Left lung (tissue), 4 donors: ENCODE measurements at regions not wholly inside any gene's neighbourhood (a gene's known extent, or its start where the extent isn't known, plus 50 kb on each side); places are given as distances from the start of the nearest gene placed in this dataset.
A peak's percentile ranks its signal among the peaks of the same experiment; 100 is the strongest.

ENCODE experiments used
- ATAC-seq: fragments of 200-7000 bp; cut with Tn5 transposase; one replicate; pipeline ENCODE4 v1.9.1; 2020; ENCODE audit warnings: moderate library complexity
- DNase-seq, 4 donors: peaks; one replicate each; pipeline ENCODE4 v3.0.0-alpha.2; 2013 to 2020
- H3K27ac ChIP-seq, 2 donors: fragments of 200-600 bp; sonication (generic) in 1 of 2; one replicate each; pipeline versions ENCODE4 v1.5.0 to v1.8.0; 2020 to 2021
- H3K27me3 ChIP-seq, 2 donors: fragments of 200-600 bp; sonication (generic) in 1 of 2; one replicate each; pipeline versions ENCODE4 v1.5.0 to v1.8.0; 2020 to 2021
- H3K36me3 ChIP-seq, 2 donors: fragments of 200-600 bp; sonication (generic) in 1 of 2; one replicate each; pipeline versions ENCODE4 v1.5.0 to v1.8.0; 2020 to 2021
- H3K4me1 ChIP-seq, 2 donors: fragments of 200-600 bp; one replicate each; pipeline ENCODE4 v1.8.0; 2021
- H3K4me3 ChIP-seq, 2 donors: fragments of 200-600 bp; sonication (generic) in 1 of 2; one replicate each; pipeline versions ENCODE4 v1.5.0 to v1.8.0; 2020 to 2021; ENCODE audit warnings: mild to moderate bottlenecking in 1 of 2
- H3K9me3 ChIP-seq, 2 donors: fragments of 200-600 bp; sonication (generic) in 1 of 2; one replicate each; pipeline versions ENCODE4 v1.5.0 to v1.8.0; 2020 to 2021
- intact Hi-C, 2 donors: fragments of 100-400 bp; cut with DNase I; formaldehyde crosslinking; loops; one replicate each; pipeline versions ENCODE4 v1.11.2 to v1.14.2; 2022
- TF ChIP-seq, protein P1 (sequence below), 2 donors: fragments of 200-600 bp; sonication (generic) in 1 of 2; IDR thresholded peaks; one replicate each; pipeline versions ENCODE4 v1.5.0 to v1.8.0; 2021; ENCODE audit warnings: antibody characterized with exemption in 2 of 2
- donor health status: DM: no; HTN: yes; CAD: no.
- donor health status: DM: no; HTN: no; CAD: no.

DNA sequence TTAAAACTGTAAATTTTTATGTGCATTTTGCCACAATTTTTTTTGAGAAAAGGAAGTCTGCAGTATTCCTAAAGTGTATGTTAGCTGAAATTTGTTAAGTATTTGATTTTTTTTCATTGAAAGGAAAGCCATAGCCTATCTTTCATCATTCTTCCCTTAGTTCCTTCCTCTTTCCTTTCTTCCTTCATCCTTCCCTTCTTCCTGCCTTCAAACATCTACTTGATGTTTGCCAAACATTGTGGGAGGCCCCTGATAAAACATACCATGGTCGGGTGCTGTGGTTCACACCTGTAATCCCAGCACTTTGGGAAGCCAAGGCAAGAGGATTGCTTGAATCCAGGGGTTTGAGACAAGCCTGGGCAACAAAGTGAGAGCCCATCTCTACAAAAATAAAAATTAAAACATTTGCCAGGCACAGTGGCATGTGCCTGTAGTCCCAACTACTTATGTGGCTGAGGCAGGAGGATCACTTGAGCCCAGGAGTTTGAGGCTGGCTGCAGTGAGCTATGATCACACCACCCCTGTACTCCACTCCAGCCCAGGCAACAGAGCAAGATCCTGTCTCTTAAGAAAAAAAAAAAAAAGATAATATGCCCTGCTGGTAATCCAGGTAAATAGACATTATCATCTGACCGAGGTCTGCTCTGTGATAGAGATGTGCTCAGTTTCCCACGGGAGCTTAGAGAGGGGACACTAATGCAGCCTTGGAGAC is 62.9 kb upstream of the FOXN2 start:
- Histone ChIP-seq H3K4me3 (no peak overlapping the region), H3K36me3 (no peaks in the 10 kb centered on the region), H3K9me3 (no peaks in the 10 kb centered on the region), H3K4me1 (peaks cover 21 to 53% of the 10 kb centered on the region in 2 donors), H3K27me3 (no peaks in the 10 kb centered on the region), H3K27ac (peak overlapping the region in 1 of 2 donors; percentile 74)
- no peak for ATAC-seq
- intact Hi-C loops = no loop called here
- TF ChIP-seq, protein P1, sequence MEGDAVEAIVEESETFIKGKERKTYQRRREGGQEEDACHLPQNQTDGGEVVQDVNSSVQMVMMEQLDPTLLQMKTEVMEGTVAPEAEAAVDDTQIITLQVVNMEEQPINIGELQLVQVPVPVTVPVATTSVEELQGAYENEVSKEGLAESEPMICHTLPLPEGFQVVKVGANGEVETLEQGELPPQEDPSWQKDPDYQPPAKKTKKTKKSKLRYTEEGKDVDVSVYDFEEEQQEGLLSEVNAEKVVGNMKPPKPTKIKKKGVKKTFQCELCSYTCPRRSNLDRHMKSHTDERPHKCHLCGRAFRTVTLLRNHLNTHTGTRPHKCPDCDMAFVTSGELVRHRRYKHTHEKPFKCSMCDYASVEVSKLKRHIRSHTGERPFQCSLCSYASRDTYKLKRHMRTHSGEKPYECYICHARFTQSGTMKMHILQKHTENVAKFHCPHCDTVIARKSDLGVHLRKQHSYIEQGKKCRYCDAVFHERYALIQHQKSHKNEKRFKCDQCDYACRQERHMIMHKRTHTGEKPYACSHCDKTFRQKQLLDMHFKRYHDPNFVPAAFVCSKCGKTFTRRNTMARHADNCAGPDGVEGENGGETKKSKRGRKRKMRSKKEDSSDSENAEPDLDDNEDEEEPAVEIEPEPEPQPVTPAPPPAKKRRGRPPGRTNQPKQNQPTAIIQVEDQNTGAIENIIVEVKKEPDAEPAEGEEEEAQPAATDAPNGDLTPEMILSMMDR (IDR thresholded peaks at IDR 0.05) = no peak
- no peak for DNase-seq

DNA sequence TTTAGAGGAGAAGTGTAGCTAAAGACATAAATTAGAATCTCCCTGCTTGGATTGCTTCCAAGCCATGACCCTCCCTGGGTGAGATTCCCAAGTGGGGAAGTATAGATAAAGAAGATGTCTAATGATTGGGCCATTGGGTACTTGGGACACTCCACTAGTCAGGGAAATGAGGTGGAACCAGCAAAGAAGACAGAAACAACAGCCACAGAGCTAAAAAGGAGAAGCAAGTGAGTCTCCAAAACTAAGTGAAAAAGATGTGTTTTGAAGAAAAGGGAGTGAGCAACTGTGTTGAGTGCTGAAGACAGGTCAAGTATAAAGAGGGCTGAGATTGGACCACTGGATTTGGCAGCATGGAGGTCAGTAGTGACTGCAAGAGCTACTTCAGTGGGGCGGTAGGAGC is 61.2 kb upstream of the FOXN2 start:
- ATAC-seq = no peak
- intact Hi-C loops = no loop called here
- H3K4me3 ChIP-seq = no peak overlapping the region
- no peak for DNase-seq
- H3K27me3 ChIP-seq = no peaks in the 10 kb centered on the region
- no peaks in the 10 kb centered on the region for H3K9me3 ChIP-seq
- TF ChIP-seq, protein P1 (IDR thresholded peaks at IDR 0.05) = no peak
- peaks cover 18 to 51% of the 10 kb centered on the region in 2 donors for H3K4me1 ChIP-seq
- no peaks in the 10 kb centered on the region for H3K36me3 ChIP-seq
- peak overlapping the region in 1 of 2 donors; percentile 46 for H3K27ac ChIP-seq

DNA sequence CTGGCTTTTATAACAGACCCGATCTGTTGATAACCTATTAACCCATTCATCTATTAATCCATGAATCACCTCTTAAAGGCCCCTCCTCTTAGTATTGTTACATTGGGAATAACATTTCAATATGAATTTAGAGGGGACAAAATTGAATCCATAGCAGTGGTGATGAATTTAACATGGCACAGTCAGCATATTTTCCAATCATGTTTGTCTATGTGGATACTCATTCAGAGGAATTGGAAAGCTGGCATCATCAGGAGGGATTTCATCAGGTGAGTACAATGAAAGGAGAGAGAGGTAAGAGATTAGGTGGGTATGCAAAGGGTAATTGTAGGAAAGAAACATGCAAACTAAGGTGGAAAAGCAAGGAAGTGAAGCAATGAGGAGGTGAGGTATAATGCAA is 59.6 kb upstream of the FOXN2 start:
- Histone ChIP-seq H3K27ac (no peak overlapping the region), H3K4me3 (no peak overlapping the region), H3K27me3 (no peaks in the 10 kb centered on the region), H3K4me1 (peaks cover 5 to 35% of the 10 kb centered on the region in 2 donors), H3K9me3 (no peaks in the 10 kb centered on the region), H3K36me3 (no peaks in the 10 kb centered on the region)
- intact Hi-C loops = no loop called here
- DNase-seq (no peak), ATAC-seq (no peak)
- TF ChIP-seq, protein P1 (IDR thresholded peaks at IDR 0.05) = no peak

DNA sequence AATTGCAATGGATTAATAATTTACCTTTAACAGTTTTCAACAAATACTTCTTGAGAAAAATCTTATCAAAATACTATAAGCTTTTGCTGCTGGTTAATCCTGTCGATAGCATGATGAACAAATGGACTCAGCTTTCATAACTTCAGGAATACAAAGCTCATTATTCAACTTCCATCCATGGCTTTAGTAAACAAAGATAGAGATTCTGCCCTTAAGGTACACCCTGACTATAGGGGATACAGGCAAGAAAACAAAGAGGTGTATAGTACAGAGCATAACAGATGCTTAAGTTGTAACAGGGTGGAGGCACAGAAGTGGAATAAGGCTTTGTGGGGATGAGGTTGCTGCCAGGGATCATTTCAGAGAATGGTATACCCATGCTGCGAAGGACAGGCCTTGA is 57.0 kb upstream of the FOXN2 start:
- H3K9me3 ChIP-seq = no peaks in the 10 kb centered on the region

DNA sequence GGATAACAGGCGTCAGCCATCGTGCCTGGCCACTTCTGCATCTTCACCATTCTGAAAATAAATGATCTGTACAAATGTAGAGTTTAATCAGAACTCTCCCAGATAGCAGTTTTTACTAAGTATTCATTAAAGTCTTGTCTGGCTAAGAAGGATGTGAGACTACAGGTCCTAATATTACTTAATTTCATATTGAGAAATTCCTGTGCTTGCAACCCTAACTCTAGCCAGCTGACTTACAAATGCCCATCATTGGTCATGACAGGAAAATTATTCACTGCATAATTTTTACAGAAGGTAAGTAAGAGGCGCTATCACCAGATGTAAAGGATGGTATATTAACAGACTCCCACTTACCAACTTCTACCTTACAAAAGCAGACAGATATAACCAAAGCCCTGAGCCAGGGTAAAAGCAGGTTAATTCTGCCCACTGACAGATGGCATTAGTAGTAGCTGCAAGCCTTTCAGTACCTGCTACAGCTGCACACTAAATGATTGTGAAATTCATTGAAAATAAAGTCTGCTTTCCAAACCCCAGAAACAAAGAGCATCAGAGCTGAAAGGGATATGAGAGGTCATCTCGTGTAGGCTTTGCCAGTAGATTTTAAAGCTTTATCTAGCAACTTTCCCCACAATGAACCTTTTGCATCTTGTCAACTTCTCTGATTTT is 55.9 kb upstream of the FOXN2 start:
- TF ChIP-seq, protein P1 (IDR thresholded peaks at IDR 0.05) = no peak
- DNase-seq (no peak), ATAC-seq (no peak)
- intact Hi-C loops = no loop called here
- H3K9me3 ChIP-seq = no peaks in the 10 kb centered on the region
- H3K27me3 ChIP-seq = no peaks in the 10 kb centered on the region
- no peak overlapping the region for H3K27ac ChIP-seq
- H3K4me1 ChIP-seq = peaks cover 0 to 3% of the 10 kb centered on the region in 2 donors
- no peaks in the 10 kb centered on the region for H3K36me3 ChIP-seq
- H3K4me3 ChIP-seq = no peak overlapping the region

More for the DNA sequence above, 57.0 kb upstream of the FOXN2 start:
- Histone ChIP-seq H3K4me3 (no peak overlapping the region), H3K4me1 (peaks cover 0 to 11% of the 10 kb centered on the region in 2 donors), H3K36me3 (no peaks in the 10 kb centered on the region), H3K27me3 (no peaks in the 10 kb centered on the region), H3K27ac (no peak overlapping the region)
- ATAC-seq (no peak), DNase-seq (no peak)
- intact Hi-C loops = no loop called here
- TF ChIP-seq, protein P1 (IDR thresholded peaks at IDR 0.05) = no peak
